WTC11 (cell line): ENCODE measurements at regions not wholly inside any gene's neighbourhood (a gene's known extent, or its start where the extent isn't known, plus 50 kb on each side); places are given as distances from the start of the nearest gene placed in this dataset.

ENCODE experiments used
- ATAC-seq: fragments of 200-7000 bp; cut with Tn5 transposase; 2 replicates; pipeline ENCODE4 v1.10.0; 2021; ENCODE audit warnings: mild to moderate bottlenecking, moderate library complexity
- CTCF ChIA-PET: fragments of 300-600 bp; sonication (Branson Sonifier 250); formaldehyde crosslinking; loops from one replicate; lab custom pipeline; 2021; ENCODE audit warnings: antibody characterized with exemption; lab: Charles Lee
- POLR2A ChIA-PET: fragments of 350-600 bp; sonication (Branson Sonifier 250); formaldehyde crosslinking; loops from one replicate; lab custom pipeline; 2021; ENCODE audit warnings: antibody characterized with exemption; lab: Charles Lee
- DNase-seq: peaks from one replicate; pipeline ENCODE4 v3.0.0; 2021; ENCODE audit warnings: low spot score
- H3K27ac Mint-ChIP-seq: 2 replicates; pipeline ENCODE4 v1.8.0; 2021; ENCODE audit warnings: mixed read lengths
- H3K27me3 Mint-ChIP-seq: 2 replicates; pipeline ENCODE4 v1.8.0; 2021; ENCODE audit warnings: low read depth, mild to moderate bottlenecking, moderate library complexity, mixed read lengths
- H3K36me3 Mint-ChIP-seq: 2 replicates; pipeline ENCODE4 v1.8.0; 2021; ENCODE audit warnings: mixed read lengths
- H3K4me1 Mint-ChIP-seq: 2 replicates; pipeline ENCODE4 v1.8.0; 2022; ENCODE audit warnings: mixed read lengths
- H3K4me3 Mint-ChIP-seq: 2 replicates; pipeline ENCODE4 v1.8.0; 2021; ENCODE audit warnings: mild to moderate bottlenecking, moderate library complexity, mixed read lengths
- H3K9me3 Mint-ChIP-seq: 2 replicates; pipeline ENCODE4 v1.8.0; 2021; ENCODE audit warnings: mixed read lengths
- ATF2 ChIP-seq: sonication (generic); formaldehyde crosslinking; IDR thresholded peaks from 2 replicates; pipeline ENCODE4 v1.8.1; 2022; ENCODE audit warnings: low read depth, missing genetic modification reagents, borderline replicate concordance
- ATF6 ChIP-seq: sonication (generic); formaldehyde crosslinking; IDR thresholded peaks from 2 replicates; pipeline ENCODE4 v1.8.1; 2023; ENCODE audit warnings: mild to moderate bottlenecking, missing genetic modification reagents
- CBFB ChIP-seq: sonication (generic); formaldehyde crosslinking; IDR thresholded peaks from 2 replicates; pipeline ENCODE4 v1.8.1; 2022; ENCODE audit warnings: mild to moderate bottlenecking, low read depth, missing genetic modification reagents
- EMX1 ChIP-seq: fragments of 250-450 bp; sonication (Bioruptor Pico); IDR thresholded peaks from 2 replicates; pipeline ENCODE4 v1.8.0; 2021; ENCODE audit warnings: mild to moderate bottlenecking
- IRF2 ChIP-seq: sonication (generic); formaldehyde crosslinking; IDR thresholded peaks from 2 replicates; pipeline ENCODE4 v1.8.0; 2022; ENCODE audit warnings: low read depth, missing genetic modification reagents, borderline replicate concordance
- MLX ChIP-seq: sonication (generic); formaldehyde crosslinking; IDR thresholded peaks from 2 replicates; pipeline ENCODE4 v1.8.1; 2023; ENCODE audit warnings: mild to moderate bottlenecking, missing genetic modification reagents, moderate library complexity
- NFE2L1 ChIP-seq: sonication (generic); formaldehyde crosslinking; IDR thresholded peaks from 2 replicates; pipeline ENCODE4 v1.8.1; 2023; ENCODE audit warnings: missing genetic modification reagents
- OVOL2 ChIP-seq: fragments of 250-450 bp; sonication (Bioruptor Pico); IDR thresholded peaks from 2 replicates; pipeline ENCODE4 v1.9.0; 2021; ENCODE audit warnings: mild to moderate bottlenecking, borderline replicate concordance
- RORB ChIP-seq: fragments of 250-450 bp; sonication (Bioruptor Pico); IDR thresholded peaks from 2 replicates; pipeline ENCODE4 v1.9.0; 2021; ENCODE audit warnings: mild to moderate bottlenecking
- ZMAT4 ChIP-seq: fragments of 250-450 bp; sonication (Bioruptor Pico); IDR thresholded peaks from 2 replicates; pipeline ENCODE4 v1.9.0; 2021; ENCODE audit warnings: mild to moderate bottlenecking
- ZNF121 ChIP-seq: sonication (generic); formaldehyde crosslinking; IDR thresholded peaks from 2 replicates; pipeline ENCODE4 v1.8.0; 2023; ENCODE audit warnings: missing genetic modification reagents
- ZNF138 ChIP-seq: sonication (generic); formaldehyde crosslinking; conservative IDR thresholded peaks from 2 replicates; pipeline ENCODE4 v1.8.1; 2022; ENCODE audit warnings: mild to moderate bottlenecking, moderate library complexity, missing genetic modification reagents
- ZNF317 ChIP-seq: sonication (generic); formaldehyde crosslinking; IDR thresholded peaks from 2 replicates; pipeline ENCODE4 v1.8.1; 2023; ENCODE audit warnings: low read depth, mild to moderate bottlenecking, moderate library complexity, missing genetic modification reagents, borderline replicate concordance
- ZNF396 ChIP-seq: fragments of 250-450 bp; sonication (Bioruptor Pico); IDR thresholded peaks from 2 replicates; pipeline ENCODE4 v1.8.0; 2021; ENCODE audit warnings: mild to moderate bottlenecking, moderate library complexity, borderline replicate concordance
- TF ChIP-seq, protein P1 (sequence below): sonication (generic); formaldehyde crosslinking; conservative IDR thresholded peaks from 2 replicates; pipeline ENCODE4 v1.8.1; 2023; ENCODE audit warnings: mild to moderate bottlenecking, low read depth, missing genetic modification reagents, moderate library complexity
- TF ChIP-seq, protein P2 (sequence below): sonication (generic); formaldehyde crosslinking; IDR thresholded peaks from 2 replicates; pipeline ENCODE4 v1.8.1; 2023; ENCODE audit warnings: mild to moderate bottlenecking, moderate library complexity, missing genetic modification reagents
- TF ChIP-seq, protein P3 (sequence below): fragments of 250-450 bp; sonication (Bioruptor Pico); IDR thresholded peaks from 2 replicates; pipeline ENCODE4 v1.9.0; 2021; ENCODE audit warnings: mild to moderate bottlenecking, borderline replicate concordance
- TF ChIP-seq, protein P4 (sequence below): sonication (generic); formaldehyde crosslinking; conservative IDR thresholded peaks from 2 replicates; pipeline ENCODE4 v1.8.1; 2022; ENCODE audit warnings: mild to moderate bottlenecking, missing genetic modification reagents

DNA sequence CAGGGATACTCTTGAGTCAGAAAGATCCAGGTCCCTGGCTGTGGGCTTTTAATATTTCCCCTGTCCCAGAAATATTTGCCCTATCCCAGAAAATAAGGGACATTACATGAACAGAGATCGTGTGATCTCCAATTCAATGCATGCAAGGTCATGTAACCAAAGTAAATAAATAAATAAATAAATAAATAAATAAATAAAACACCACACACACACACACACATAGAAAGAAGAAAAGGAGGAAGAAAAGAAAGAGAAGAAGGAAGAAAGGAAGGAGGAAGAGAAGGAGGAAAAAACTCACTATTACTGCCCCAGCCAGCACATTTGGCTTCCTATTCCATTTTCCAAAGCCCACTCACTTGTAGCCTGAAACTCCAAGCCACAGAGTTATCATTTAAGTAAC, 117.9 kb upstream of the CFAP20DC start (continued):
- TF ChIP-seq, protein P1, sequence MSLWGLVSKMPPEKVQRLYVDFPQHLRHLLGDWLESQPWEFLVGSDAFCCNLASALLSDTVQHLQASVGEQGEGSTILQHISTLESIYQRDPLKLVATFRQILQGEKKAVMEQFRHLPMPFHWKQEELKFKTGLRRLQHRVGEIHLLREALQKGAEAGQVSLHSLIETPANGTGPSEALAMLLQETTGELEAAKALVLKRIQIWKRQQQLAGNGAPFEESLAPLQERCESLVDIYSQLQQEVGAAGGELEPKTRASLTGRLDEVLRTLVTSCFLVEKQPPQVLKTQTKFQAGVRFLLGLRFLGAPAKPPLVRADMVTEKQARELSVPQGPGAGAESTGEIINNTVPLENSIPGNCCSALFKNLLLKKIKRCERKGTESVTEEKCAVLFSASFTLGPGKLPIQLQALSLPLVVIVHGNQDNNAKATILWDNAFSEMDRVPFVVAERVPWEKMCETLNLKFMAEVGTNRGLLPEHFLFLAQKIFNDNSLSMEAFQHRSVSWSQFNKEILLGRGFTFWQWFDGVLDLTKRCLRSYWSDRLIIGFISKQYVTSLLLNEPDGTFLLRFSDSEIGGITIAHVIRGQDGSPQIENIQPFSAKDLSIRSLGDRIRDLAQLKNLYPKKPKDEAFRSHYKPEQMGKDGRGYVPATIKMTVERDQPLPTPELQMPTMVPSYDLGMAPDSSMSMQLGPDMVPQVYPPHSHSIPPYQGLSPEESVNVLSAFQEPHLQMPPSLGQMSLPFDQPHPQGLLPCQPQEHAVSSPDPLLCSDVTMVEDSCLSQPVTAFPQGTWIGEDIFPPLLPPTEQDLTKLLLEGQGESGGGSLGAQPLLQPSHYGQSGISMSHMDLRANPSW = no peak
- no peak for TF ChIP-seq ZNF317
- no peak for TF ChIP-seq MLX (CRISPR knock-in tag)
- no peak for TF ChIP-seq ZNF121 (CRISPR knock-in tag)

DNA sequence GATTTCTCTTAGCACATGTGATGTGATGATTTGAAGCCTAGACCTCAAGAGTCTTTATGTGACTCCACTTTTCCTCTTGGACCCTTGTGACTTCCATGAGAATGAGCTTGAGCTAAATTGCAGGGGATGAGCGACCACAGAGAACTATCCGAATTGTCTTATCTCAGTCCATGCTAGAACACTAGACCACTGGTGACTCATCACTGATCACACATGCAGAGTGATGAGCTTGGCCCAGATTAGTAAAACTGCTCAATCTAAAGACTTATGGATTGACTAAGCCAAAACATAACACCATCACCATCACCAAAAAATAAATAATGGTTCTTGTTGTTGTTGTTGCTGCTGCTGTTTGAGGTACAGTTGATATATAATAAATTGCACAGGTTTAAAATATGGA, 114.1 kb upstream of the CFAP20DC start:
- Mint-ChIP-seq H3K9me3 (peaks cover 5% of the 10 kb centered on the region; the same call in 1 of the 2 replicates), H3K4me3 (no peak overlapping the region), H3K36me3 (no peaks in the 10 kb centered on the region), H3K27ac (no peak overlapping the region), H3K27me3 (no peaks in the 10 kb centered on the region), H3K4me1 (peaks cover 7% of the 10 kb centered on the region)
- ChIA-PET CTCF (no interaction called here), POLR2A (no interaction called here)
- ATAC-seq (no peak), DNase-seq (no peak)
- TF ChIP-seq CBFB (no peak), ATF2 (CRISPR knock-in tag) (no peak), OVOL2 (CRISPR knock-in tag) (no peak), EMX1 (no peak), IRF2 (CRISPR knock-in tag) (no peak), ZNF396 (no peak), RORB (CRISPR knock-in tag) (no peak), ZMAT4 (CRISPR knock-in tag) (no peak), ZNF138 (no peak), NFE2L1 (CRISPR knock-in tag) (no peak), ATF6 (CRISPR knock-in tag) (no peak)
- TF ChIP-seq, protein P2, sequence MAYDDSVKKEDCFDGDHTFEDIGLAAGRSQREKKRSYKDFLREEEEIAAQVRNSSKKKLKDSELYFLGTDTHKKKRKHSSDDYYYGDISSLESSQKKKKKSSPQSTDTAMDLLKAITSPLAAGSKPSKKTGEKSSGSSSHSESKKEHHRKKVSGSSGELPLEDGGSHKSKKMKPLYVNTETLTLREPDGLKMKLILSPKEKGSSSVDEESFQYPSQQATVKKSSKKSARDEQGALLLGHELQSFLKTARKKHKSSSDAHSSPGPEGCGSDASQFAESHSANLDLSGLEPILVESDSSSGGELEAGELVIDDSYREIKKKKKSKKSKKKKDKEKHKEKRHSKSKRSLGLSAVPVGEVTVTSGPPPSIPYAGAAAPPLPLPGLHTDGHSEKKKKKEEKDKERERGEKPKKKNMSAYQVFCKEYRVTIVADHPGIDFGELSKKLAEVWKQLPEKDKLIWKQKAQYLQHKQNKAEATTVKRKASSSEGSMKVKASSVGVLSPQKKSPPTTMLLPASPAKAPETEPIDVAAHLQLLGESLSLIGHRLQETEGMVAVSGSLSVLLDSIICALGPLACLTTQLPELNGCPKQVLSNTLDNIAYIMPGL (CRISPR knock-in tag) = no peak
- TF ChIP-seq, protein P3, sequence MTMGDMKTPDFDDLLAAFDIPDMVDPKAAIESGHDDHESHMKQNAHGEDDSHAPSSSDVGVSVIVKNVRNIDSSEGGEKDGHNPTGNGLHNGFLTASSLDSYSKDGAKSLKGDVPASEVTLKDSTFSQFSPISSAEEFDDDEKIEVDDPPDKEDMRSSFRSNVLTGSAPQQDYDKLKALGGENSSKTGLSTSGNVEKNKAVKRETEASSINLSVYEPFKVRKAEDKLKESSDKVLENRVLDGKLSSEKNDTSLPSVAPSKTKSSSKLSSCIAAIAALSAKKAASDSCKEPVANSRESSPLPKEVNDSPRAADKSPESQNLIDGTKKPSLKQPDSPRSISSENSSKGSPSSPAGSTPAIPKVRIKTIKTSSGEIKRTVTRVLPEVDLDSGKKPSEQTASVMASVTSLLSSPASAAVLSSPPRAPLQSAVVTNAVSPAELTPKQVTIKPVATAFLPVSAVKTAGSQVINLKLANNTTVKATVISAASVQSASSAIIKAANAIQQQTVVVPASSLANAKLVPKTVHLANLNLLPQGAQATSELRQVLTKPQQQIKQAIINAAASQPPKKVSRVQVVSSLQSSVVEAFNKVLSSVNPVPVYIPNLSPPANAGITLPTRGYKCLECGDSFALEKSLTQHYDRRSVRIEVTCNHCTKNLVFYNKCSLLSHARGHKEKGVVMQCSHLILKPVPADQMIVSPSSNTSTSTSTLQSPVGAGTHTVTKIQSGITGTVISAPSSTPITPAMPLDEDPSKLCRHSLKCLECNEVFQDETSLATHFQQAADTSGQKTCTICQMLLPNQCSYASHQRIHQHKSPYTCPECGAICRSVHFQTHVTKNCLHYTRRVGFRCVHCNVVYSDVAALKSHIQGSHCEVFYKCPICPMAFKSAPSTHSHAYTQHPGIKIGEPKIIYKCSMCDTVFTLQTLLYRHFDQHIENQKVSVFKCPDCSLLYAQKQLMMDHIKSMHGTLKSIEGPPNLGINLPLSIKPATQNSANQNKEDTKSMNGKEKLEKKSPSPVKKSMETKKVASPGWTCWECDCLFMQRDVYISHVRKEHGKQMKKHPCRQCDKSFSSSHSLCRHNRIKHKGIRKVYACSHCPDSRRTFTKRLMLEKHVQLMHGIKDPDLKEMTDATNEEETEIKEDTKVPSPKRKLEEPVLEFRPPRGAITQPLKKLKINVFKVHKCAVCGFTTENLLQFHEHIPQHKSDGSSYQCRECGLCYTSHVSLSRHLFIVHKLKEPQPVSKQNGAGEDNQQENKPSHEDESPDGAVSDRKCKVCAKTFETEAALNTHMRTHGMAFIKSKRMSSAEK (CRISPR knock-in tag) = no peak
- TF ChIP-seq, protein P4, sequence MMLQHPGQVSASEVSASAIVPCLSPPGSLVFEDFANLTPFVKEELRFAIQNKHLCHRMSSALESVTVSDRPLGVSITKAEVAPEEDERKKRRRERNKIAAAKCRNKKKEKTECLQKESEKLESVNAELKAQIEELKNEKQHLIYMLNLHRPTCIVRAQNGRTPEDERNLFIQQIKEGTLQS (CRISPR knock-in tag) = no peak
